ENCODE measurements at regions not wholly inside any gene's neighbourhood (a gene's known extent, or its start where the extent isn't known, plus 50 kb on each side); places are given as distances from the start of the nearest gene placed in this dataset.
A peak's percentile ranks its signal among the peaks of the same experiment; 100 is the strongest.
"Not testable (repeated sequence)": the region's sequence is repeated elsewhere in the genome, so short reads cannot be mapped to it uniquely, and the experiment has no call there.

DNA sequence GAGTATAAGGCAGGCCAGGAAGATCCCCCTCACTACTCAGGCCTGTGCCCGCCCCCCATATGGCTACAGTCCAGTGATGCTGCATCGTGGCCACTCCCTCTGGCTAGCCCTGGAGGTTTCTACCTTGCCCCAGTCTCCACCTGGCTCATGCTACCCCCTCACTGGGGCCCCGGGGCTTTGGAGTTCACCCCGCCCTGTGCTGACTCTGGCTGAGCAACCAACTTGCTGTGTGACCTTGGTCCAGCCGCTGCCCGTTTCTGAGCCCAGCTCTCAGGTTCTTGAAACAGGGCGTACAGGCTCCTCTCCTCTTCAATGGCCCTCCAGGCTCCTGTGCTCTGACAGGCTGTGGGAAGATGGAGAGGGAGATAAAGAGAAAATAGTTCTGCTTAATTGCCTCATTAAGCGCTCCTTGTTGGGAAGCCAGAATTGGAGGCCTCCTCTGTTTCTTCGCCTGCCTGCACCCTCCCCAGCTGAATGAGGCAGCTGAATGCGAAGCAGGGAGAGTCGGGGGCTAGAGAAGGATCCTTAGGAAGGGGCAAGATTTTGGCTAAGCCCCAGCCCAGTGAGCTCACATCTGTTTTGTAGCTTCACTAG lies 138.2 kb upstream of the NCOR2 start:
- no peak for DNase-seq

DNA sequence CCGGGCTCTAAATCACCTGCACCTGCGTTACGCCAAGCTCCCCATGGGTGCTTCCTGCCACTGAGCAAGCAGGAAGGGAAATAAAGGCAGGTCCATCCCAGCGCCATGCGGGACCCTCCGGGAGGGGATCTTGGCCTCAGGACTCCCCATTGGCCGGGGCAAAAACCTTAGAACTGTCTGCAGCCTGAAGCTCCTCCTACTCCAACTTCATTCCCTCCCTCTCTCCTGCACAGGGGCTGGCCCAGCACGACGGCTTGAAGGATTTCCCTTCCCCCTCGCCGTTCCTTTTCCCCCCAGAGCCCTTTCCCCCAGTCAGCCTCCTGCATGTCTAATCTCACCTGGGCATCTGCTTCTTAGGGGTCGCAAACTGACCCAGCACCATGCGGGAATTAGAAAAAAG lies 137.2 kb upstream of the NCOR2 start:
- DNase-seq: no peak

DNA sequence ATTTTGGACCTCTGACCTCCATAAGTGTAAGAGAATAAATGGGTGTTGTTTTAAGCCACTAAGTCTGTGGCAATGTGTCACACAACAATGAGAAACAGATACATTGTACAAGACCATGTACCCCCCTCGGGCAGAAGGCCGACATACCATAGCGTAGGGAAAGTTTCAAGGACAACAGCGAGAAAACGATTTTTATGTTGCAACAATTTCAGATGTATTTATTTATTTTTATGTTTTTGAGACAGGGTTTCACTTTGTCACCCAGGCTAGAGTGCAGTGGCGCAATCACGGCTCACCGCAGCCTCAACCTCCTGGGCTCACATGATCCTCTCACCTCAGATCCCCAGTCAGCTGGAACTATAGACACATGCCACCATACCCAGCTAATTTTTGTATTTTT lies 136.4 kb upstream of the NCOR2 start:
- DNase-seq: no peak

DNA sequence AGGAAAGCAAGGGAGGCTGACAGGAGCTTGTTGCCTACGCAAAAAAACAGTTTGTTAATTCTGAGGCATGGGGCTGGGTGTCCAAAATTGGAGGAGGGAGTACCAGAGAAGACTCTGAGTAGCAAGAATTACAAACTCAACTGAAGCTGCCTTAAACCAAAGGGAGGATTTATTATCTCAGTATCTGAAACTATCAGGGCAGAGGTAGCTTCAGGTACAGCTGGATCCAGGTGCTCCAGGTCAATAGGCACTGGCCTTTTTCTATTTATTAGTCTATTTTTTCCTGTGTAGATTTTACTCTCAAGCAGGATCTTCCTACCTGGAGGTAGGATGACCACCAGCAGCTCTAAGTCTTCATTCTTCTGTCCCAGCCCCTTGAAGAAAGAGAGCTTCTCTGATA lies 135.3 kb upstream of the NCOR2 start:
- DNase-seq: no peak

DNA sequence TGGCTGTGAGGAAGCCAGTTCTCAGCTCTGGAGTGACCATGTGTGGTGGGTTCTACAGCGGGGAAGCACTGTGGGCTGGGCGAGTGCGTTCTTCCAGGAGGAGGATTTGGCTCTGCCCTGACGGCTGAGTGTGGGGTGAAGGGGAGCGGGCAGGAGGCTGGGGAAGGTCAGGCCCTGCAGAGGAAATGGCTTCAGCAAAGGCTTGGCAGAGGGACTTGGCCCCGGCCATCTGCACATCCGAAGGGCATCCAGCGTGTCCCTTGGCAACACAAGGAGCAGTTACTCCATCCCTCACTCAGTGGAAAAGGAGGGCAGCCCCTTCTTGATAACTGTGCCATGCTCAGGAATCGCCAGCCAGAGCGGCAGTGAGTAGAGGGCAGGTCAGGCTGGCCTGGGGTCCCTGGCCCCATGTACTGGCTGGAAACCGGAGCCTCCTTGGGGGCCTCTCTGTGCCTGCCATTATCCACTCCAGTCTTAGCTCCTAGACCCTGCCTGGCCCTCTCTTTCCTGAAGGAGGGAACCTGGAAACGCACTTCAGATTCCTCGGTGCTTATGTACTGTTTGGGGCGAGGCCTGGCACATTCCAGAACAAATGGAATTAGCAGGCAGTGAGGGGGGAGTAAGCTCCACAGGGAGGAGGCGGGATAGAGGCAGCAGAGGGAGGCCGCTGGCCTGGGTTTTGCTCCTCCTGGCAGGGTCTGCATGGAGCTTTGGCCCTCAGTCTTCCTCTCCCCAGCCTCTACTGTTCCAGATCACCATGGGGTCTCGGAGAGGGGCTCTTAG lies 133.6 kb upstream of the NCOR2 start:
- DNase-seq: no peak

DNA sequence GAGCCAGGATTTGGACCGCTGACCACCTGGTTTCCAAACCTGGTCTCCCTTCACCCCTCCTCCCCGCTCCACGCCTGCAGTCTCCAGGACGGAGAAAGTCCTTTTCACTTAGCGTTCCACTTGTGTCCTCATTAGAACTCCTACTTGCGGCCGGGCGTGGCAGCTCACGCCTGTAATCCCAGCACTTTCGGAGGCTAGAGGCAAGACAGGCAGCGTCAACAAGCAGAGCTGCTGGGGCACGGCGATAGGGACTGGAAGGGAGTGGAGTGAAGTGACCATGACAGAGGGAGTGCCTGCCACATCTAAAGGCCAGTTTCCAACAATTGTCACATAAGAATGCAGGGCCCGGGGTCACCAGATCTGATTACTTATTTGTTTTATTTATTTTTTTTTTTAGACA lies 132.5 kb upstream of the NCOR2 start:
- no peak for DNase-seq

DNA sequence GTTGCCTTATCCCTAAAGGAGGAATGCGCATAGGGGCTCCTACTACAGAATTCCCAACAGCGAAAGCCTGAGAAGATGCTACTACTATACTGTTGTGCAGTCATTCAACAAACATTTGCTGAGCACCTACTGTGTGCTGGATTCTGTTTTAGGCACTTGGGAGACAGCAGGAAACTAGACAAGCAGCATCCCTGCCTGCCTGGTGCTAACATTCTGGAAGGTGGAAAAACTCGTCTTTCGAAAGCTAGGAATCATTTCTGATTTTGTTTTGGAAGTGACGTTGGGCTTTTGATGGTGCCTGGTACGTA lies 131.5 kb upstream of the NCOR2 start:
- DNase-seq: no peak

DNA sequence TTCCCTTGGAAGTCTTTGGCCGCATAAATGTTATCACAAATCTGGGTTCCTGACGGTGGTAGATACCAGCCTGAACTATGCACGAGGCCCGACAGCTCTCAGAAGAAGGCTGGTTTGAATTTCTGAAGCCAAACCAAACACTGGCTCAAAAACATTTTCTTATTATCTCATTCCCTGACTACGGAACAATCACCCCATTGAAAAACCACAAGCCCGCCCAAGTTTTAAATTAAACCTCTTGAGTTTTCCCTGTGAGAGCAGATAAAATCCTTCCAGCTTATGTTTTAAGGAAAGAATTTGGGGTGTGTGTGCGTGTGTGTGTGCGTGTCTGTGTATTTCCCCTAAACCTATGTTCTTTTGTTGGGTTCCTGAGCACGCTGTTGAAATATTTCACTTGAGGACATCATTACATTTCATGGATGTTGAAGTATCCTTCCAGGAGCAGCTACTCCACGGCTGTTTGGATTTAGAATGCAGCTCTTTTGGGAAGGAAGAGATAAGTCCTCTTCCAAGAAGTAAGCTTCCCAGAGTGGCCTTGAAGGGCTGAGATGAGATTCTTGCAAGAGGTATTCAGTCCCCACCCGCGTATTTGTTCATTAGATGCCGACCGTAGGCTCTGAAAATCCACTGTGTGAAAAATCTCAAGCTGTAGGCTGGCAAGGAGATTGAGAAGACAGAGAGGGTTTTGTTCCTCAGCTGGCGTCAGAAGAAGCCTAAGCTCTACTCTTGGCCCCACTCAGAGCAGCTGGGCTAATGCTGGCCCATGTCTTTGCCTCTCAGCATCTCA lies 131.0 kb upstream of the NCOR2 start:
- DNase-seq: no peak

DNA sequence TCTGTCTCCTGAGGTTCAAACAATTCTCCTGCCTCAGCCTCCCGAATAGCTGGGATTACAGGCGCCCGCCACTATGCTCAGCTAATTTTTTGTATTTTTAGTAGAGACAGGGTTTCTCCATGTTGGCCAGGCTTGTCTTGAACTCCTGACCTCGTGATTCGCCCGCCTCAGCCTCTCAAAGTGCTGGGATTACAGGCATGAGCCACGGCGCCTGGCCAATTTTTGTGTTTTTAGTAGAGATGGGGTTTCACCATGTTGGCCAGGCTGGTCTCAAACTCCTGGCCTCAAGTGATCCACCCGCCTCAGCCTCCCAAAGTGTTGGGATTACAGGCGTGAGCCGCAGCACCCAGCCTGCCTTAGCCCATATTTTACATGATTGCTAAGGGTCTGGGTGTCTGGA lies 130.3 kb upstream of the NCOR2 start:
- not testable (repeated sequence) for DNase-seq

DNA sequence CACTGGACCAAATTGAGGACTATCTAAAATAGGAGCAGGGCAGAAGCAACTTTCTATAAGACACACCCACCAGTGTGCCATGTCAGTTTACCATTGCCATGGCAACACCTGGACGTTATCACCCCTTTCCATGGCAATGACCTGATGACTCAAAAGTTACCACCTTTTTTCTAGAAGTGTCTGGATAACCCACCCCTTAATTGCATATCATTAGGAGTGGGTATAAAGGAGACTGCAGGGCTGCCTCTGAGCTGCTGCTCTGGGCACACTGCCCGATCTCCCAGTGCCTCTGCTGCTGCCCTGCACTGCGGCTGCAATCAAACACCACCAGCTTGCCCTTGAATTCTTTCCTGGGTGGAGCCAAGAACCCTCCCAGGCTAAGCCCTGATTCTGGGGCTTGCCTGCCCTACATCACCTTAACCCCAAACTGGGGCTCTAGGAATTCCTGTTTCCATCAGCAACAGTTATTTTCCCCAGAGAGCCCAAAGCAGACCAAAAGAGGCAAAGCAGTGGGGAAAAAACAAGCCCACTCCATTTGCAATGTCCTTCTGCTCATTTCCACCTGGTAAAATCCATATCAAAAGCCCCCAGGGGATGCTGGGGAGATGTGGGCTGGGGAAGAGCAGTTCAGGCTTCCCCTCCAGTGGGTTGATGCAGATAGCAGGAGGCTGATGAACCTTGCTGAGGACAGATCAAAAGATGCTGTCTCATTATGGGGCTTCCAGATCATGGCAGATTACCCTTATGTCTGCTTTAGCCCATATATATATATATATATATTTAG lies 129.5 kb upstream of the NCOR2 start:
- DNase-seq: no peak

DNA sequence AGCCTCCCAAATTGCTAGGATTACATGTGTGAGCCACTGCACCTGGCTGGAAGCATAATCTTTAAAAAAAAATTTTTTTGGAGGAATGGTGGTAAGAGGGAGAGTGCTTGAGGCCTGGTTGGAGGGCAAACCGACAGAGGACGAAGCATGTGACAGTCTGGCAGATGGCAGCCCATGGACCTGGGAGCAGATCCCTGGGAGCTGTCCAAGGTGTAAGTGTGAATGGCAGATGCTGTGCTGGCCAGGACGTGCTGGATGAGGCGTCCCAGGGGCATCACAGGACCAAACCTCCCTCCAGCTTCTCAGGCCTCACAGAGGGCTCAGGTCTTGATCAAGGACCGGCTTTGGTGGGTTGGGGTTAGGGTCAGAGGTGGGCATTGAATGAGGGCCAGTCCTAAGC lies 128.4 kb upstream of the NCOR2 start:
- DNase-seq: peak in 1 of 2 experiments; percentile 34

DNA sequence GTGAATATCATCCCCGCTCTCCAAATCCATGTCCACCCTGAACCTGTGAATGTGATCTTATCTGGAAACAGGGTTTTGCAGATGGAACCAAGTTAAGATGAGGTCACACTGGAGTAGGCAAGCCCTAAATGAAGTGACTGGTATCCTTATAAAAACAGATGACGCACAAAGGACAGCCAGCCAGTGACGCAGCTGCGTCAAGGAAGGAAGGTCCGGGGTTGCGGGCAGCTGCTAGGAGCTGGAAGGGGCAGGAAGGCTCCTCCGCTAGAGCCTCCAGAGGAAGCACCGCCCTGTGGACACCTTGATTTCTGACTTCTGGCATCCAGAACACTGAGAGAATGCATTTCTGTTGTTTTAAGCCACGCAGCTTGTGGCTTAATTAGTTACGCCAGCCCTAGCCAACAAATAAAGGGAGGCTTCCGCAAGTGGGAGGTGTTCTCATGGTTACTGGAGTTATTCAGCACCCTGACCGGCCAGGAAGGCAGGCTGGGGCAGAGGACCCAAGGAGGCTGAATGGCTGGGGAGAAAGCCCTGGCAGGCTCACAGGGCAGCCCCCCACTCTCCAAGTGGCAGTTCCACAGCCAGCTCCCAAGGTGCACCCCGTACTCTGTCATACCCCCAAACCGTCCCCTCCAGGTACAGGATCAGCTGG lies 127.6 kb upstream of the NCOR2 start:
- no peak for DNase-seq

DNA sequence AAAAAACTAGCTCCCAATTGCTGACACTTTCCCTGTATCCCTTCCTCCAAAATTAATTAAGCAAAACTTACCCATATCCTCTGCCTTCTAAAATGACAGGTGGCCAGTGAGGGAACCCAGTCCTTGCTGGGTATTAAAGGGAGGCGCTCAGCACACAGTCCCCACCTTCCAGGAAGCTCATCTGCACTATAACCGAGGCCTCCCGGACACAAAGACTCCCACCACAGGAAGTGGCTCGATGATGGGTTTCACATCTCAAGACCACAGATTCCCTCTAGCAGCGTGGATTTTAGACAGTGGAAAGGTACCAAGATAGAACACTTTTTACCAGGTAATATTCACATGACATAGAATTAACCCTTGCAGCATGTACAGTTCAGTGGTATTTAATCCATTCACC lies 126.8 kb upstream of the NCOR2 start:
- no peak for DNase-seq

DNA sequence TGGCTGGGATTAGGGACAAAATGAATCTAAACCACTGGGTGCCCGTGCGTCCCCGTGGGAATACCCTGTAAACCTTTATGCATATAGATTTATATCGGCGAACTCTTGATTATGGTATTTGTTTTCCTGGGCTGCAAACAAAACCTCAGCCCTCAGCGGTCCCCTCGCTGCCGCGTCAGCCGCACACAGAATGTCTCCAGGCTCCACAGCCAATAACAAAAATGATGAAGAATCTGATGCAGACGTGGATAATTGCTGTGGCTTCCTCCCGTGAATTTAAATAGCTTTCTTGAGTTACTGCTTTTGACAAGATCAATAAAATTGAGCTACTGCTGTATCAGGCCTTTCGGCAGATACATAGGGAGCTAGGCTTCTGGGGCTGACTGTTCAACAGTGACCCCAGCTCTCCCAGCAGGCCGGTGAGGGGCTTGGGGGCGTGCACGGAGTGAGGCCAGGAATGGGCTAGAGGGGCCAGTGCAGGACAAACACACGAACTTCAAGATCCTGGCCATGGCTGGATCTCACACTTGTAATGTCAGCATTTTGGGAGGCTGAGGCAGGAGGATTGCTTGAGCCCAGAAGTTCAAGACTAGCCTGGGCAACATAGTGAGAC lies 125.8 kb upstream of the NCOR2 start:
- no peak for DNase-seq

DNA sequence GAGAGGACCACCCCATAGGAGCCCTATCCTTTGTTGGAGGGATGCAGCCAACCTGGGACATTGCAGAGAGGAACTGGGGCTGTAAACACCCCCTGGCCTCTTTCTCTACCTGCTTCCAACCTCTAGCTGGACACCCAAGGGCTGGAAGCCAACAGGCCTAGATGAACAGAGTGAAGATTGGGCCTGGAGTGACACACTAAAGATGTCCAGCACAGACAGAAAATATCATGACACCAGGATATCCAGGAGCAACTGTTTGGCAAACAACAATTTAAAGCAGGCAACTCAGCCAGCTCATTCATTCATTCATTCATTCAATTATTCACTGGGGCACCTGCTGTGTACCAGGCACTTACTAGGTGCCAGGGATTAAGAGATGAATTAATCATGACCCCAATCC lies 125.0 kb upstream of the NCOR2 start:
- DNase-seq: no peak

DNA sequence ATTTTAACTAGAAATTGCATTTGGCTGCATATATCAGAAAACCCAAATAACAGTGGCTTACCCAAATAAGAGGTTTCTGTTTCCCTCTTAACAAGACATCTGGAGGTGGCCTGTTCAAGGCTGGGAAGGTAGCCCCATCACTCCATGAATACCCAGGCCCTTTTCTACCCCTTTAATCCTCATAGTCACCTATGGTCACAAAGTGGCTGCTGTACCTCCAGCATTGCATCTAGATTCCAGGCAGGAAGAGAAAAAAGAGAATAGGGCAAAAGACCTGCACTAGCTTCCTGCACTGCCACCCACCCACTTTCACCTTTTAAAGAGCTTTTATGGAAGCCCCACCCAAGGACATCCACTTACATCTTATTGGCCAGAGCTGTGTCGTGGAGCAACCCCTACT lies 124.0 kb upstream of the NCOR2 start:
- no peak for DNase-seq

DNA sequence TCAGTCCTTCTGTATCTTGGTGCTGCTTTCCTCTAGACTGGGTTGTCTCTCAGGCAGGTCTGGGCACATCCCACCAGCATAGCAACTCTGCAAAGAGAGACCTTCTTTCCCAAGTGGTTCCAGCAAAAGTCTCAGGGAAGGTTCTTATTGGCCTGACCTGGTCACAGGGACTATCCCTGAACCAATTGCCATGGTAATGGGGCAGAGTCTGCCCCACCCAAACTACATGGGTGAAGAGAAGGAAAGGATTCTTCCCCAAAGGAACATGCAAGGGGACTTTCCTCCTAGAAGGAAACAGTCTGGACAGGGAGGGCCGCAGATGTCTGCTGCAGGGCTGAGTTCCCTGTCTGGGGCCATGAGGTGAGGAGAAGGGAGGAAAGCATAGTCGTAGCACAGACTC lies 122.2 kb upstream of the NCOR2 start:
- DNase-seq: no peak

DNA sequence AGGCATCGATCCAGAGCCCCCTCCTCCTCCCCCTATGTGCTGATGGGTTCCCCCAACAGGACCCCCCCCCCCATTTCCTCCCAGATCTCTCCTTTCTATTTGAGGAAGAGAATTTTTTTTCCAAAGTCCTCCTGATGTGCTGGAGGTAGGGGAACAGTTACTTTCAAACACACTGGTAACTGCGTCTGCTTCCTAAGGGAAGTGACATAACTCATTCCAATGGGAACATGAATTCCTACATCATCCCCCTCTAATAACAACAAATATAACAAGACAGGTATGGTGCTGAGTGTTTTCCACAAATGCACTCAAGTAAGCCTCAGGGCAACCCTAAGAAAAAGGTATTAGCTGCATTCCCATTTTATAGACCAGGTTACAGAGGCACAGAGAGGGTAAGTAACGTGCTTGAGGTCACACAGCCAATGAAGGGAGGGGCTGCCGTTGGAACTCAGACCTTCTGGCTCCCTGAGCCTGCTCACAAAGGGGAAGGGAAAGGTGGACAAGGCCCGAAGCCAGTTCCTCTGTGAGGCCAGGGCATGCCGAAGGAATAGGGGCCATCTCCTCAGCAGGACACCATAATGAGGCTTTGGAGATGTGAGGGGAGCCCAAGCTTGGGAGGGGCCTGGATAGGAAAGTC lies 121.1 kb upstream of the NCOR2 start:
- no peak for DNase-seq

DNA sequence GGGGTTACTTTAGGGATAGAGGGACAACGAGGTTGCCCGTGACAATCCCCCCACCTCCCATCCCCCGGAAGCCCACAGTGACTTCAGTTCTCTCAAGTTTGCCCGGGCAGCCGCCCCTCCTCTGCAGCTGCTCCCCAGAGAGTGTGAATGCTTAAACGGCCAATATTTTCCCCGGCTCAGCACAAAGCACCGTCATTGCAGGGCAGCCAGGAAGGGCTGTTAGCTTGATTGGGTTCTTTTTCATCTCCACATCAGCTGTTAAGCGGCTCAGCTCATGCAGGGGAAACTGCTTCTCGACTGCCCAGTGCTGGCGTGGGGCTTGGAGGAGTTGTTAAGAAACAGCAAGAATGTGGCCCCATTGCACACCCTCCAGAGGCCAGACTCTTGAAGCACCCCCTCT lies 120.5 kb upstream of the NCOR2 start:
- DNase-seq: no peak

DNA sequence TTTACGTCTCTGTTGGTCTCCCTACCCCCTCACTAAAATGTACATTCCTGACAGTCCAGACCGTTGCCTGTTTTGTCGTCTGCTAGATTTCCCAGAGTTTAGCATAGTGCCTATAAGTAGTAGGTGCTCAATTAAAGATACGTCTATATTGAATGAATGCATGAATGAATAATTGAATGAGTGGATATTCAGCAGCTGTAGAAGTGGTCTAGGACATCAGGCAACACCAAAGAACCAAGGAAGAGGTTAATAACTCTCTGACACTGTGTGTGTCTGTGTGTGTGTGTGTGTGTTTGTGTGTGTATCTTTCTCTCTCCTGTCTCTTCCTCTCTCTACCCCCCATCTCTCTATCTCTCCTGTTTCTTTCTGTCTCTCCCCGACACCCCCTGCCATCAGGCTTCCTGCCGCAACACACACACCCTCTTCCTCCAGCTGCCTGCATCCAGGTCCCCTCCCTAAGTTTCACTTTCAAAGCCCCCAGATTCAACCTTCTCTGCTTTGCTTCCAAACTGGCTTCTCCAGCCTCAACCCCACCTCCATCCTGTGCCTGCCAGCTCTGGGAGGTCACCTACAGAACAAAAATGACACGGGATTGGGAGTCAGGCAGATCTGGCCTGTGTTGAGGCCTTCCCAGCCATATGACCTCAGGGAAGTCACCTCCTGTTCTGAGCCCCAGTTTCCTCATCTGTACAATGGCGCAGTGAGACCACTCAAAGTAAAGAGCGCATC lies 119.9 kb upstream of the NCOR2 start:
- no peak for DNase-seq

Data from cerebellar nuclear complex (tissue), 1 donor.